Tibial artery (tissue), 4 donors: ENCODE measurements at regions not wholly inside any gene's neighbourhood (a gene's known extent, or its start where the extent isn't known, plus 50 kb on each side); places are given as distances from the start of the nearest gene placed in this dataset.

Experiments
- DNase-seq, 2 donors: peaks; one replicate each; pipeline ENCODE4 v3.0.0-alpha.2; 2019
- H3K27ac ChIP-seq, 2 donors: fragments of 200-600 bp; sonication (generic) in 1 of 2; 1 replicate in 1 of 2; 2 replicates in 1 of 2; pipeline ENCODE4 v1.5.1; 2018 to 2019; ENCODE audit warnings: mild to moderate bottlenecking in 1 of 2
- H3K27me3 ChIP-seq, 2 donors: fragments of 200-600 bp; sonication (generic) in 1 of 2; one replicate each; pipeline versions ENCODE4 v1.5.1 to v1.6.0; 2016 to 2019
- H3K36me3 ChIP-seq, 3 donors: fragments of 200-600 bp; sonication (generic) in 2 of 3; one replicate each; pipeline ENCODE4 v1.5.1; 2016 to 2019; ENCODE audit warnings: mild to moderate bottlenecking in 2 of 3
- H3K4me1 ChIP-seq, 4 donors: fragments of 200-600 bp; sonication (generic) in 2 of 4; 1 replicate in 3 of 4; 2 replicates in 1 of 4; pipeline ENCODE4 v1.5.1; 2016 to 2019
- H3K4me3 ChIP-seq, 2 donors: fragments of 200-600 bp; sonication (generic) in 1 of 2; 1 replicate in 1 of 2; 2 replicates in 1 of 2; pipeline ENCODE4 v1.5.1; 2018 to 2019; ENCODE audit warnings: mild to moderate bottlenecking in 2 of 2
- H3K9me3 ChIP-seq, 3 donors: fragments of 200-600 bp; sonication (generic) in 1 of 3; one replicate each; pipeline ENCODE4 v1.5.1; 2016 to 2019
- intact Hi-C: fragments of 100-400 bp; cut with DNase I; formaldehyde crosslinking; loops from one replicate; pipeline ENCODE4 v1.15.0; 2023; ENCODE audit warnings: low total_unique reads
- TF ChIP-seq, protein P1 (sequence below), 2 experiments: fragments of 200-600 bp in 1 of 2; fragments of 450-650 bp in 1 of 2; IDR thresholded peaks; one replicate each; pipeline ENCODE4 v1.5.1; 2017 to 2019; ENCODE audit warnings: antibody characterized with exemption in 2 of 2, mild to moderate bottlenecking in 1 of 2, moderate library complexity in 1 of 2

DNA sequence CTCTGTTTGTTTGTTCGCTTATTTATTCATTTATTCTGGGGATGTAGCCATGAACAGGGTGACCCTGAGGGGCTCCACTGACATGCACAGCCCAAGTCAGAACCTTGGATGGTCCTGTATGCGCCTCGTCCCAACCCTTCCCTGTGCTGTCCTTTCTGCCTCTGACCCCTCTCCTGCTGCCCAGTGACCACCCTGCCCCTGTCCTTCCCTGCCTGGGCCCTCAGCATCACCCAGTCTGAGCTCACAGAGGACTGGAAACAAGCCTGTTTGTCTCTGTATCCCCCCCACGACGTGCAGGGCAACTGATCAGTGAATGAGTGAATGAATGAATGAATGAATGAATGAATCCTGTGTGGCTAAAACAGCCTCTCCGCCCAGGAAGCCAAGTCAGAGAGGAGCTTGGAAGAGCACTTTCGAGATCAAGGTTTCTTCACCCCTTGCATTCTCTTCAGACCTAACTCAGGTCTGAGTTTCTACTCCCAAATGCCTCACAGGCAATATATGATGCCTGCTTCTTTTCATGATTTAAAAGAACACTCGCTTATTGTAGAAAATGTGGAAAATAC is 157.7 kb downstream of the SMAD6 start:
- H3K4me1 ChIP-seq = peaks cover 0 to 9% (median 3%) of the 10 kb centered on the region in 4 donors
- no peaks in the 10 kb centered on the region for H3K9me3 ChIP-seq
- H3K27me3 ChIP-seq = no peaks in the 10 kb centered on the region
- no peak overlapping the region for H3K27ac ChIP-seq
- TF ChIP-seq, protein P1, sequence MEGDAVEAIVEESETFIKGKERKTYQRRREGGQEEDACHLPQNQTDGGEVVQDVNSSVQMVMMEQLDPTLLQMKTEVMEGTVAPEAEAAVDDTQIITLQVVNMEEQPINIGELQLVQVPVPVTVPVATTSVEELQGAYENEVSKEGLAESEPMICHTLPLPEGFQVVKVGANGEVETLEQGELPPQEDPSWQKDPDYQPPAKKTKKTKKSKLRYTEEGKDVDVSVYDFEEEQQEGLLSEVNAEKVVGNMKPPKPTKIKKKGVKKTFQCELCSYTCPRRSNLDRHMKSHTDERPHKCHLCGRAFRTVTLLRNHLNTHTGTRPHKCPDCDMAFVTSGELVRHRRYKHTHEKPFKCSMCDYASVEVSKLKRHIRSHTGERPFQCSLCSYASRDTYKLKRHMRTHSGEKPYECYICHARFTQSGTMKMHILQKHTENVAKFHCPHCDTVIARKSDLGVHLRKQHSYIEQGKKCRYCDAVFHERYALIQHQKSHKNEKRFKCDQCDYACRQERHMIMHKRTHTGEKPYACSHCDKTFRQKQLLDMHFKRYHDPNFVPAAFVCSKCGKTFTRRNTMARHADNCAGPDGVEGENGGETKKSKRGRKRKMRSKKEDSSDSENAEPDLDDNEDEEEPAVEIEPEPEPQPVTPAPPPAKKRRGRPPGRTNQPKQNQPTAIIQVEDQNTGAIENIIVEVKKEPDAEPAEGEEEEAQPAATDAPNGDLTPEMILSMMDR (IDR thresholded peaks at IDR 0.05) = no peak
- DNase-seq = no peak
- no peak overlapping the region for H3K4me3 ChIP-seq
- intact Hi-C loops = no loop called here
- no peaks in the 10 kb centered on the region for H3K36me3 ChIP-seq

DNA sequence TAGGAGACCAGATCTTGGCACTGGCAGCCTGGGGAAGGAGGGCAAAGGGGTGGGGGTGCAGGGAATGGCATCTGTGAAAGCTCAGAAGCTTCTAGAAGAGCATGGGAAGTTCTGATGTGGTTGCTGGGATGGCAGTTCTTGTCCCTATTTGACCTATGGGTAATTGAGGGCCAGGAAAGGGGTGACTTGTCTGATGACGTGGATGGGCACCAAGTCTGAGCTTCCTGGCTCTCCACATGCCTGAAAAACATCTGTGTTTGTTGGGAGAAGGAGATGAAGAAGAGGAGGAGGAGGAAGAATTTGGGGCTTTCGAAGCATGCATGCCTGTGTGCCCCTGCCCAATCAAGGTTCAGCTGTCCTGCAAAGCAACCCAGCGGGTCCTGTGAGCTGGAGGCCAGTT is 158.8 kb downstream of the SMAD6 start:
- intact Hi-C loops = no loop called here
- Histone ChIP-seq H3K4me3 (no peak overlapping the region), H3K4me1 (peaks cover 0 to 9% (median 3%) of the 10 kb centered on the region in 4 donors), H3K9me3 (no peaks in the 10 kb centered on the region), H3K36me3 (no peaks in the 10 kb centered on the region), H3K27me3 (no peaks in the 10 kb centered on the region), H3K27ac (no peak overlapping the region)
- TF ChIP-seq, protein P1 (IDR thresholded peaks at IDR 0.05) = no peak
- DNase-seq = no peak

DNA sequence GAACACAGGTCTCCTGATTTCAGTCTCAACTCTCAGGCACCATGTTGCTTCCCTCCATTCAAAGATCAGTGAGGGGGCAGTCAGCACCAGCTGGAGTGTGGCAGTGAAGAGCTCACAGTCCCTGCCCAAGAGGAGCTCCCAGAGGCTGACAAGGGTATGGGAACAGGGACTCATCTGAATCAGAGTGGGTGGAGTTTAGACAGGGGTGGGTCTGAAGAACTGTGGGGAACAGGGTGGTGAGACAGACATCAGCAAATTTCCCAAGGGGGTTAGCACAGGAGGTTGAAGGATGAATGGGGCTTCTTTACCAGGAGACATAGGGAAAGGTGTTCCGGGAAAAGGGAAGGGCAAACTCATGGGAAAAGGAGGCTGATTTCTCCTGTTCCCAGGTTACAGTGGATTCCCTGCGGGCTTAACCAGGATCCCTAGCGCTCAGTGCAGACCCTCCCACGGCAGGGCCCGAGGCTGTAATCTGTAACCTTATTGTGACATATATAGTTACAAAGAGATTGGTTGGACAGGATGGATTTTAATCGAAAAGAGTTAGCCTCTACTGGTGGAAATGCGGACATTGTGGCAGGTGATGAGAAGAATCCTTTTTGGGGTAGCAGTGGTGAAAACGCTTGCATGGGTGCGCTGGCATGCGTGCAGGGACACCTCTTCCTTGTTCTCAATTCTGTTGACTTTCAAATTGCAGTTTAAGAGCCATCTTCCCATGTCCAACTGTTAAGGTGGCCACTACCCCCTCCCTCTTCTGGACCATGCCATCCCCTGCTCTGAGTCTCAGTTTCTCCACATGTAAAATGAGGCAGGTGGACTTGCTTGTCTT is 160.3 kb downstream of the SMAD6 start:
- no peaks in the 10 kb centered on the region for H3K27me3 ChIP-seq
- DNase-seq = peak in 1 of 2 donors; percentile 40
- H3K27ac ChIP-seq = no peak overlapping the region
- intact Hi-C loops = no loop called here
- peaks cover 0 to 9% (median 3%) of the 10 kb centered on the region in 4 donors for H3K4me1 ChIP-seq
- TF ChIP-seq, protein P1 (IDR thresholded peaks at IDR 0.05) = no peak
- peaks cover 0 to 5% (median 0%) of the 10 kb centered on the region in 3 donors for H3K36me3 ChIP-seq
- H3K9me3 ChIP-seq = no peaks in the 10 kb centered on the region
- no peak overlapping the region for H3K4me3 ChIP-seq

DNA sequence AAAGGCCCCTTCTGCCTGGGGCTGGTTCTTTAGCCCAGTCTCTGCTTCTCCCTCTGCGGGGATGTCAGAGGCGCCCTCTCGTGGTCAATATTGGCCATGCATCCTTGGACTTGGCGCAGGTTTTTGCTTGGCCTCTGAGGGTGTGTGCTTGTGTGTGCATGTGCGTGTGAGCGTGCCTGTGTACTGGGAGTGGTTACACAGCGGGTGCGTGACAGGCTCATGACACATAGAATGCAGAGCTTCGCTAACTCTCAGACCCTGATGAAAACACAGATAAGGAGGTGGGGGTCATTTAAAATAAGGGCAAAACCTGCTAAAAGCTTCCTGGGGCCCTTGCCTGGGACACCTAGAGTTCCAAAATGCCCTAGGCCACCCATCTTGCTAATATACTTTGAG is 160.9 kb downstream of the SMAD6 start:
- peaks cover 0 to 5% (median 0%) of the 10 kb centered on the region in 3 donors for H3K36me3 ChIP-seq
- no peaks in the 10 kb centered on the region for H3K27me3 ChIP-seq
- H3K9me3 ChIP-seq = no peaks in the 10 kb centered on the region
- H3K27ac ChIP-seq = no peak overlapping the region
- intact Hi-C loops = no loop called here
- no peak overlapping the region for H3K4me3 ChIP-seq
- DNase-seq = peak; percentile 75 to 88
- TF ChIP-seq, protein P1 (IDR thresholded peaks at IDR 0.05) = peak; percentile 88 to 94
- peaks cover 0 to 9% (median 3%) of the 10 kb centered on the region in 4 donors for H3K4me1 ChIP-seq

DNA sequence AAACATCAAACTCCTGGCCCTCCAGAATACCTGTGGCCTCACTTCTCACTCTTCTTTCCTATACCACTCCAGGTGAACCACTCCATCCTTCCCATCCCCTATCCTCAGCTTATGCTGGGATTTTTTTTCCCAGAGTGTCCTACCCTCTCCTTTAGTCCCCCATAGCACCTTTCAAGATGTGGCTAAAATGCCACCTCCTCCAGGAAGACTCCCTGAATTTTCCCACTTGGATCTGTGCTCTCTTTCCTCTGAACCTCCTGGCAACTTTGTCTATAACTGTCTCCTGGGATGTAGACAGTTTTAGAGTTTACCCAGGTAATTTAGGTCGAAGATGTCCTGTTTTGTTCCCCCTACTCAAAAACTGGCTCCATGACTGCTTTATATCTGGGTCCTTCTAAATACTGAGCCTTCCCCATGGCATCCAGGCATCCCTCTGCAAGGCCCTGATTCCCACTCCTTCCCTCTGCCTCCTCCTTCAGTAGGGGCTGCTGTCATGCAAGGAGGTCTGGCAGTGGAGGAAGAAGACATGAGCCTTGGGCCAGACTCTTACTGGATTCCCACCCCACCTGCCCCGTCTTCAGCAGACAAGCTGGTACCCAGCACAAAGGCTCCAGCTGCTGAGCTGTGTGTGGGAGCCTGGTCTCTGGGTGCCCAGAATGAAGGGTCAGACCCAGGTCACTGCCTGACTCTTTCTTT is 161.5 kb downstream of the SMAD6 start:
- H3K4me1 ChIP-seq = peaks cover 0 to 9% (median 3%) of the 10 kb centered on the region in 4 donors
- intact Hi-C loops = no loop called here
- no peaks in the 10 kb centered on the region for H3K27me3 ChIP-seq
- H3K9me3 ChIP-seq = no peaks in the 10 kb centered on the region
- TF ChIP-seq, protein P1 (IDR thresholded peaks at IDR 0.05) = no peak
- no peak overlapping the region for H3K4me3 ChIP-seq
- peak in 1 of 2 donors; percentile 31 for DNase-seq
- H3K36me3 ChIP-seq = peaks cover 0 to 5% (median 0%) of the 10 kb centered on the region in 3 donors
- no peak overlapping the region for H3K27ac ChIP-seq
